ENCODE measurements at regions not wholly inside any gene's neighbourhood (a gene's known extent, or its start where the extent isn't known, plus 50 kb on each side); places are given as distances from the start of the nearest gene placed in this dataset.

- no peak for TF ChIP-seq CTCF (conservative IDR thresholded peaks at IDR 0.05 in 1 of 2, IDR thresholded peaks at IDR 0.05 in 1 of 2; ENCODE audit: low read depth in 1 of 2, low read length in 2 of 2)
- TF ChIP-seq EZH2 (IDR thresholded peaks at IDR 0.05; ENCODE audit: low read length, missing control alignments) = no peak
- no peaks in the 10 kb centered on the region for H3K36me3 ChIP-seq (ENCODE audit: control insufficient read depth, insufficient read depth, low read length)
- no peak overlapping the region for H2AFZ ChIP-seq (ENCODE audit: low read length)
- H3K27me3 ChIP-seq (ENCODE audit: control insufficient read depth, insufficient read depth, low read length) = no peaks in the 10 kb centered on the region
- no peaks in the 10 kb centered on the region for H3K79me2 ChIP-seq (ENCODE audit: control insufficient read depth, insufficient read depth, low read length)
- peak; percentile 77 to 93 for DNase-seq (ENCODE audit: low read depth in 2 of 2)
- peak overlapping the region in 3 of 4 experiments; percentile 13 to 54 (median 24) for H3K4me3 ChIP-seq (replicated peaks in 1 of 4; ENCODE audit: control extremely low read depth in 1 of 4, insufficient read depth in 1 of 4, low read depth in 3 of 4, low read length in 4 of 4)
- H3K4me2 ChIP-seq (ENCODE audit: extremely low read depth, insufficient read depth, low read length) = peak overlapping the region; percentile 92
- peak overlapping the region; percentile 11 for H3K9ac ChIP-seq (ENCODE audit: insufficient read depth, low read length)
- no peaks in the 10 kb centered on the region for H4K20me1 ChIP-seq (ENCODE audit: control insufficient read depth, extremely low read depth, insufficient read depth, low read length)
- peak overlapping the region; percentile 92 for H3K27ac ChIP-seq (ENCODE audit: insufficient read depth, low read length)
- no peaks in the 10 kb centered on the region for H3K9me3 ChIP-seq (ENCODE audit: control insufficient read depth, insufficient read depth, low read depth, low read length)
- peaks cover 28% of the 10 kb centered on the region for H3K4me1 ChIP-seq (ENCODE audit: control insufficient read depth, extremely low read depth, insufficient read depth, low read length)
Observed at GRCh38 chr2:55099878-55100820, 49.9 kb upstream of the RTN4 start.
